ENCODE measurements at regions not wholly inside any gene's neighbourhood (a gene's known extent, or its start where the extent isn't known, plus 50 kb on each side); places are given as distances from the start of the nearest gene placed in this dataset.
A peak's percentile ranks its signal among the peaks of the same experiment; 100 is the strongest.
"Not testable (repeated sequence)": the region's sequence is repeated elsewhere in the genome, so short reads cannot be mapped to it uniquely, and the experiment has no call there.

DNA sequence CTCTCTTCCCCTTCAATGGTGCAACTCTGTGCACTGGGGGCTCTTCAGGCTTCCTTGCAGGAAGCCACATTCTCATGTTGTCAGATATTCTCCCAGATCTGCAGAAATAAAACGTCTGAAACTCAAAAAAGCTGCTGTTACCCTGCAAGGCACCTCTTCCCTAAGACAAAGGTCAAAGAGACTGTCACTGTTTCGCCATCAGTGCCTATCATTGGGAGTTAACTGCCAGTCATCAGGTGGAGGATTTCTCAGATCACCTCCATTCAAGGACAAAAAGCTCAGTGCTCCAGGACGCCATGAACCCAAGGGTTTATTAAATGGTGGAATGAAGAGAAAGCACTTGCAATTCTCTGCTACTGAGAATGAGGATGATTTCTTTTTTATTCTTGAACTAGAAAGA, 144.6 kb upstream of the PALS2 start:
- Mint-ChIP-seq H3K27me3 (no peaks in the 10 kb centered on the region), H3K9me3 (no peaks in the 10 kb centered on the region), H3K4me1 (ENCODE audit: low read depth in 2 of 2) (no peaks in the 10 kb centered on the region), H3K4me3 (no peak overlapping the region), H3K27ac (no peak overlapping the region), H3K36me3 (no peaks in the 10 kb centered on the region)
- DNase-seq (ENCODE audit: low spot score) (no peak), ATAC-seq (no peak)

GRCh38 chr7:24432677-24433076, 140.6 kb upstream of the PALS2 start:
- Mint-ChIP-seq H3K36me3 (no peaks in the 10 kb centered on the region), H3K4me1 (ENCODE audit: low read depth in 2 of 2) (no peaks in the 10 kb centered on the region), H3K4me3 (no peak overlapping the region), H3K27ac (no peak overlapping the region), H3K27me3 (no peaks in the 10 kb centered on the region), H3K9me3 (no peaks in the 10 kb centered on the region)
- DNase-seq (ENCODE audit: low spot score) = no peak
- peak in 1 of 2 donors; percentile 36 for ATAC-seq

DNA sequence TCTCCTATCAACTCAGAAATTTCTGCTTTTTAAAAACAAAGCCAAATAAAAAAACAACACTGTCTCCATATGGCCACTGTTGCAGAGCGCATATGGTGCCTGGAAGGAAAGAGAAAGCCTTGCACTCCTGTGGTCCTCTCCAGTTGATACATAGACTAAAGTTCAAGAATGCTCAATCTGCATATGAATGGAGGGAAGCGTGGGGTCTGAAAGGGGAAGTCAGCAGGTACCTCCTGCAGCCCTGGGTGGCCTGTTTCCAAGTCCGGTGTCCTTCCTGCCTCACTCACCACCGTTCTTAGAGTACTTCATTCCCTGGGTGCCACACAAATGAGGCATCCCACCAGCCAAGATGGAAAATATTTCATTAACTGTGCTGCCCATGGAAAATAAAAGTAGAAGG, 138.3 kb upstream of the PALS2 start:
- no peak overlapping the region for H3K4me3 Mint-ChIP-seq
- H3K27me3 Mint-ChIP-seq = no peaks in the 10 kb centered on the region
- DNase-seq (ENCODE audit: low spot score) (no peak), ATAC-seq (no peak)
- H3K36me3 Mint-ChIP-seq = no peaks in the 10 kb centered on the region
- no peaks in the 10 kb centered on the region for H3K9me3 Mint-ChIP-seq
- no peak overlapping the region for H3K27ac Mint-ChIP-seq
- H3K4me1 Mint-ChIP-seq (ENCODE audit: low read depth in 2 of 2) = peaks cover 0 to 4% of the 10 kb centered on the region in 2 donors

DNA sequence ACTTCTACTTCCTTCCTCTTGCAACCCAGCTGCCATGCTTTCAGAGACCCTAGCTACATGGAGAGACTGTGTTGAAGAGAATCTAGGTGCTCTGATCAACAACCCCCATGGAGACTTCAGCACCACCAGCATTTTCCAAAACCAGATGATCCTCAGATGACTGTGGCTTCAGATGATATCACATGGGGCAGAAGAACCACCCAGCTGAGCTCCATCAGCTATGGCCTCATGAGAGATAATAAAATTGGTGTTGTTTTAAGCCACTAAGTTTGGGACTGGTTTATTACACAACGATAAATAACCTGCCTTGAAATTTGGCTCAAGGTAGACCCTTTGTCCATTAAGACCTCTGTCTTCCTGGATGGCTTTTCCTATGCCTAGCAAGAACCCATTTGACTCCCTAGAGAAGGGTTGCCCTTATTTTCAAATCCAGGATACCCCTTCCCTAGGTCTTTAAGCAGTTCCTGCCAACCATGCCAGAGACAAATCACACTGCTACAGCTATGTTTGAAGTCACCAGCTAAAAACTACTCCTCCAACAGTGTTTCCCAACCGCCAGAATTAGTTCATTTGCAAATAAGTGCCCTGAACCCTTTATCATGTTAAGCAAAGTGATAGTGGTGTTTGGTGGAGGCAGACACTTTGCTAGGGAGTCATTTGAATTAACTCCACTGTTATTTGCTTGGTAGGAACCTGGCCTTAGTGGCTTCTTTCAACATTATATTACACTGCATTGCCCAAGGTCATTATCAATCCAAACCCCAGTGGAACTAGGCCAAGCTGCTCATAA, 136.9 kb upstream of the PALS2 start:
- H3K36me3 Mint-ChIP-seq = no peaks in the 10 kb centered on the region
- H3K4me1 Mint-ChIP-seq (ENCODE audit: low read depth in 2 of 2) = peaks cover 6 to 10% of the 10 kb centered on the region in 2 donors
- H3K27me3 Mint-ChIP-seq = no peaks in the 10 kb centered on the region
- DNase-seq (ENCODE audit: low spot score) (no peak), ATAC-seq (no peak)
- H3K27ac Mint-ChIP-seq = no peak overlapping the region
- no peaks in the 10 kb centered on the region for H3K9me3 Mint-ChIP-seq
- no peak overlapping the region for H3K4me3 Mint-ChIP-seq

GRCh38 chr7:24438232-24438631, 135.0 kb upstream of the PALS2 start:
- peaks cover 21 to 25% of the 10 kb centered on the region in 2 donors for H3K4me1 Mint-ChIP-seq (ENCODE audit: low read depth in 2 of 2)
- ATAC-seq = no peak

GRCh38 chr7:24439104-24439503, 134.1 kb upstream of the PALS2 start:
- H3K9me3 Mint-ChIP-seq; H3K4me3 Mint-ChIP-seq; ATAC-seq; H3K36me3 Mint-ChIP-seq; H3K27me3 Mint-ChIP-seq; DNase-seq (ENCODE audit: low spot score); H3K27ac Mint-ChIP-seq: not testable (repeated sequence)
- H3K4me1 Mint-ChIP-seq (ENCODE audit: low read depth in 2 of 2) = peaks cover 28 to 30% of the 10 kb centered on the region in 2 donors

More at GRCh38 chr7:24438232-24438631, 135.0 kb upstream of the PALS2 start:
- Mint-ChIP-seq H3K27ac (no peak overlapping the region), H3K36me3 (no peaks in the 10 kb centered on the region), H3K9me3 (peaks cover 1% of the 10 kb centered on the region), H3K27me3 (no peaks in the 10 kb centered on the region), H3K4me3 (no peak overlapping the region)
- DNase-seq (ENCODE audit: low spot score) = no peak

GRCh38 chr7:24440892-24441291, 132.4 kb upstream of the PALS2 start:
- Mint-ChIP-seq H3K9me3 (peaks cover 4% of the 10 kb centered on the region), H3K27me3 (no peaks in the 10 kb centered on the region), H3K4me3 (peak overlapping the region; percentile 80), H3K4me1 (ENCODE audit: low read depth in 2 of 2) (peaks cover 29 to 32% of the 10 kb centered on the region in 2 donors), H3K27ac (peak overlapping the region; percentile 77 to 91), H3K36me3 (no peaks in the 10 kb centered on the region)
- no peak for DNase-seq (ENCODE audit: low spot score)
- no peak for ATAC-seq

DNA sequence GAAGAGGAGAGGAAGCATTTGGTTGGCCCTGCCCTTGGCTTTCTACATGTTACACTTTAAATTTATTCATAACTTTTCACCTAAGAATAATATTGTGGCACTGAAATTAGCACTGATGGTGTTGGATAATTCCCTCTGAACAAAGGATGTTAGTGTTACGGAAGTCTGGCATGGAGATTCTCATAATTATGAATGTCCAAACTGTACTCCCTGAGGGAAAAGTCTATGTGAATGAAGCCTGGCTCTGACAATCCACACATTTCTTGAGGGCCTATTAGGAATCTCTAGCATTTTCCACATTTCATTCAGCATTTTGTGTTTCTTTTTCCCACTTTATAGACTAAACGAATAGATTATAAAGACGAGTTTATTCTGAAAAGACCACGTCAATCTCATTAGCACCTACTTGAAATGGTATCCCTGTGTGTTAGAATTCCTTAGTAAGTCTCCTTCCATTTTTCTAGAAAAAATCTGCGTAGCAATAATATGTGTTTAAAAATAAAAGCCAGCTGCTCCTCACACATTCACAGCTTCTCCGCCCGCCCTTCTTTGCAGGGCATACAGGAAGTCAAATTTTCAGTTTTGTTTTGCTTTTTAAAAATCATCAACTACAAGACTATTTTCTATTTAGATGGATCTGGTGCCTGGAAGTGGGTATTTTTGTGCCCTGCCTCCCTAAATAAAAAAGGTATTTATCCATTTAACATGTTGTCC, 131.8 kb upstream of the PALS2 start:
- peaks cover 4% of the 10 kb centered on the region for H3K9me3 Mint-ChIP-seq
- ATAC-seq = peak; percentile 49 to 50
- H3K4me1 Mint-ChIP-seq (ENCODE audit: low read depth in 2 of 2) = peaks cover 29 to 32% of the 10 kb centered on the region in 2 donors
- peak overlapping the region; percentile 77 to 91 for H3K27ac Mint-ChIP-seq
- no peaks in the 10 kb centered on the region for H3K36me3 Mint-ChIP-seq
- no peak for DNase-seq (ENCODE audit: low spot score)
- no peaks in the 10 kb centered on the region for H3K27me3 Mint-ChIP-seq
- peak overlapping the region; percentile 80 for H3K4me3 Mint-ChIP-seq

GRCh38 chr7:24442170-24442777, 131.0 kb upstream of the PALS2 start:
- H3K9me3 Mint-ChIP-seq = peaks cover 4% of the 10 kb centered on the region
- no peaks in the 10 kb centered on the region for H3K27me3 Mint-ChIP-seq
- H3K4me3 Mint-ChIP-seq = peak overlapping the region; percentile 80
- H3K4me1 Mint-ChIP-seq (ENCODE audit: low read depth in 2 of 2) = peaks cover 29 to 32% of the 10 kb centered on the region in 2 donors
- no peaks in the 10 kb centered on the region for H3K36me3 Mint-ChIP-seq
- peak overlapping the region; percentile 77 to 91 for H3K27ac Mint-ChIP-seq
- peak; percentile 69 for DNase-seq (ENCODE audit: low spot score)
- ATAC-seq = peak; percentile 88 to 89

GRCh38 chr7:24444666-24445440, 128.4 kb upstream of the PALS2 start:
- Mint-ChIP-seq H3K9me3 (peaks cover 4% of the 10 kb centered on the region), H3K4me1 (ENCODE audit: low read depth in 2 of 2) (peaks cover 28 to 29% of the 10 kb centered on the region in 2 donors), H3K27me3 (no peaks in the 10 kb centered on the region), H3K4me3 (no peak overlapping the region), H3K27ac (no peak overlapping the region), H3K36me3 (no peaks in the 10 kb centered on the region)
- no peak for ATAC-seq
- no peak for DNase-seq (ENCODE audit: low spot score)

GRCh38 chr7:24448038-24448437, 125.2 kb upstream of the PALS2 start:
- H3K4me1 Mint-ChIP-seq (ENCODE audit: low read depth in 2 of 2) = peaks cover 9 to 10% of the 10 kb centered on the region in 2 donors
- DNase-seq (ENCODE audit: low spot score) (no peak), ATAC-seq (no peak)
- H3K4me3 Mint-ChIP-seq = no peak overlapping the region
- no peaks in the 10 kb centered on the region for H3K36me3 Mint-ChIP-seq
- no peaks in the 10 kb centered on the region for H3K27me3 Mint-ChIP-seq
- peaks cover 4% of the 10 kb centered on the region for H3K9me3 Mint-ChIP-seq
- H3K27ac Mint-ChIP-seq = no peak overlapping the region

DNA sequence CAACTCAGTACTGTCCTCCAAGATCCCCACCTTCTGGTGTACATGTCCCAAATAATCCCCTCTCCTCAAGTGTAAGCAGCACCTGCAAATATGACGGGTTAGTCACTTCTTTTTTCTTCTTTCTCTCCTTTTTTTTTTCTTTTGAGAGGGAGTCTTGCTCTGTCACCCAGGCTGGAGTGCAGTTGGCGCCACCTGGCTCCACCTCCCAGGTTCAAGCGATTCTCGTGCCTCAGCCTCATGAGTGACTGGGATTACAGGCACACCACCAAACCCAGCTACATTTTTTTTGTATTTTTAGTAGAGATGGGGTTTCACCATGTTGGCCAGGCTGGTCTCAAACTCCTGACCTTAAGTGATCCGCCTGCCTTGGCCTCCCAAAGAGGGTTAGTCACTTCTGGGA, 123.8 kb upstream of the PALS2 start:
- H3K4me3 Mint-ChIP-seq; H3K9me3 Mint-ChIP-seq; H3K27me3 Mint-ChIP-seq; DNase-seq (ENCODE audit: low spot score); H3K36me3 Mint-ChIP-seq; H3K27ac Mint-ChIP-seq; H3K4me1 Mint-ChIP-seq (ENCODE audit: low read depth in 2 of 2); ATAC-seq: not testable (repeated sequence)

DNA sequence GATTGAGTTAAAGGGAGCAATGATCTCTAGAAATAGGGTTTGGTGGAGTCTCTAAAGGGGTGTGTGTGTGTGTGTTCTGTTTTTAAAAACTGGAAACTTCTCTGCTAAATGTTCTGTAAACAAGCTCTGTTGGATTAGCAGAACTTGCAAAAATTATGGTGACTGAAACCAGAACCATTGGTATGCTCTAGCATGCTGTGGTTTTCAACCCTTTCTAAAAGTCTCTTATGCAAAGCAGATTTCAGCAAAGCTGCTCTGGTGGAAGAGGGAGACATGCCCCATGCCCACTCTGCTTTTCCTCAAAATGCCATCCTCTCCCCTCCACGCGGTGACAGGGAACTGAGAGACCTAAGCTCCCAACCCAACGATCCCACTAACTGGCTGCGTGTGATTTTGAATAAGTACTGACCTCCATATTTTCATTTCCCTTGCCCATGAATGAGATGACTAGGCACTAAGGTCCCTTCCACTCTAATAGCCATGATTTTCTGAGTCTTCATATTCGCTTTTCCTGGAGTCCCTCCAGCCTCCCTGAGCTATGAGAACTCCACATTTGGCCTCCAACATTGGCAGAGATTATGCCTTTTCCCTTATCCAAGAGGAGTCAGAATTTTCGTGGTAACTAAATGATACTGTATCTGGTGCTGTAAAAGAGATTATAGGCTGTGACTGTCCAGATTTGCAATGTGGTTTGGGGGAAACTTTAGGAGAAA, 117.3 kb upstream of the PALS2 start:
- Mint-ChIP-seq H3K4me1 (ENCODE audit: low read depth in 2 of 2) (no peaks in the 10 kb centered on the region), H3K36me3 (no peaks in the 10 kb centered on the region)

More for the DNA sequence above, 117.3 kb upstream of the PALS2 start:
- ATAC-seq (no peak), DNase-seq (ENCODE audit: low spot score) (no peak)
- Mint-ChIP-seq H3K9me3 (no peaks in the 10 kb centered on the region), H3K4me3 (no peak overlapping the region), H3K27me3 (peaks cover 5 to 7% of the 10 kb centered on the region in 2 donors), H3K27ac (no peak overlapping the region)
